ENCODE measurements at regions not wholly inside any gene's neighbourhood (a gene's known extent, or its start where the extent isn't known, plus 50 kb on each side); places are given as distances from the start of the nearest gene placed in this dataset.

DNA sequence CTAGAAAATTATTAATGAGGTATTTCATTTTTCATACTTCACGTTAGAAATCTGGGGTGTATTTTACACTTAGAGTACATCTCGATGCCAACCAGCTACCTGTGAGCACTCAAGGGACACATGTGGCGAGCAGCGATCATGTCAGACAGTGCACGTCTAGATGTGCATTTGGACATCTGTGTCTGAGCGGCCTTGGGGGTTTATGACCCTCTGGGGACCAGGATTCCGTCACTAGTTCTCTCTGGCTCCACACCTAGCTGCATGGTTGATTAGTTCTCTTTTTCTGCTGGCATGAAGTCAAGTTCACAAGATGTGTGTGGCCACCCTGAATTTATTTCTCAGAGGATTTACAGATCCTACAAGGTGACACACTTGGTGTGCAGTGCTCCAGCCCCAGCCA is 192.2 kb downstream of the TSN start:
- peak; percentile 34 for DNase-seq (ENCODE audit: low read depth)
- no peak for TF ChIP-seq POLR2A (IDR thresholded peaks at IDR 0.05; ENCODE audit: extremely low read depth, insufficient read length)
- TF ChIP-seq, protein P1, sequence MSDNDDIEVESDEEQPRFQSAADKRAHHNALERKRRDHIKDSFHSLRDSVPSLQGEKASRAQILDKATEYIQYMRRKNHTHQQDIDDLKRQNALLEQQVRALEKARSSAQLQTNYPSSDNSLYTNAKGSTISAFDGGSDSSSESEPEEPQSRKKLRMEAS (IDR thresholded peaks at IDR 0.05; ENCODE audit: low read depth, low read length): no peak
- TF ChIP-seq MYC (IDR thresholded peaks at IDR 0.05; ENCODE audit: low read depth, low read length): no peak
- TF ChIP-seq, protein P2, sequence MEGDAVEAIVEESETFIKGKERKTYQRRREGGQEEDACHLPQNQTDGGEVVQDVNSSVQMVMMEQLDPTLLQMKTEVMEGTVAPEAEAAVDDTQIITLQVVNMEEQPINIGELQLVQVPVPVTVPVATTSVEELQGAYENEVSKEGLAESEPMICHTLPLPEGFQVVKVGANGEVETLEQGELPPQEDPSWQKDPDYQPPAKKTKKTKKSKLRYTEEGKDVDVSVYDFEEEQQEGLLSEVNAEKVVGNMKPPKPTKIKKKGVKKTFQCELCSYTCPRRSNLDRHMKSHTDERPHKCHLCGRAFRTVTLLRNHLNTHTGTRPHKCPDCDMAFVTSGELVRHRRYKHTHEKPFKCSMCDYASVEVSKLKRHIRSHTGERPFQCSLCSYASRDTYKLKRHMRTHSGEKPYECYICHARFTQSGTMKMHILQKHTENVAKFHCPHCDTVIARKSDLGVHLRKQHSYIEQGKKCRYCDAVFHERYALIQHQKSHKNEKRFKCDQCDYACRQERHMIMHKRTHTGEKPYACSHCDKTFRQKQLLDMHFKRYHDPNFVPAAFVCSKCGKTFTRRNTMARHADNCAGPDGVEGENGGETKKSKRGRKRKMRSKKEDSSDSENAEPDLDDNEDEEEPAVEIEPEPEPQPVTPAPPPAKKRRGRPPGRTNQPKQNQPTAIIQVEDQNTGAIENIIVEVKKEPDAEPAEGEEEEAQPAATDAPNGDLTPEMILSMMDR (IDR thresholded peaks at IDR 0.05; ENCODE audit: low read depth, low read length): no peak

DNA sequence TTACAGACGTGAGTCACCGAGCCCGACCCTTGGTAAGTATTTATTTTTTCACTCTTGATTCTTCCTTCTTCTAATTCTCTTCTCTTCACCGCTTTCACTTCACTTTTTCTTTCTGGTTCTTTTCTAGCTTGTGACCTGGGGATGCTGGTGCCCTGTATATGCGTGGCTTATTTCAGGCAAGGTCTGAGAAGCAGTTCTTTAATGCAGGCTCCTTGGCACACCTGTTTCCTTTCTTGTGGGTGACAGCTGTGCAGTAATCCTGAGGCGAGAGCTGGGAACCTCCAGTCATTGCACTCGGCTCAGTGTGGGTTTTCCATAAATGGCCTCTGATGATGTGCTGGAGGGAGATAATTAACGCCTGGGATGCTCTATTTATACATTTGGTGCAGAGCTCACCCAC is 193.8 kb downstream of the TSN start:
- DNase-seq (ENCODE audit: low read depth): no peak
- TF ChIP-seq, protein P2 (IDR thresholded peaks at IDR 0.05; ENCODE audit: low read depth, low read length): no peak
- no peak for TF ChIP-seq MYC (IDR thresholded peaks at IDR 0.05; ENCODE audit: low read depth, low read length)
- TF ChIP-seq POLR2A (IDR thresholded peaks at IDR 0.05; ENCODE audit: extremely low read depth, insufficient read length): no peak
- TF ChIP-seq, protein P1 (IDR thresholded peaks at IDR 0.05; ENCODE audit: low read depth, low read length): no peak
- H3K4me3 ChIP-seq (ENCODE audit: low read depth, low read length): no peak overlapping the region

More for the DNA sequence above, 192.2 kb downstream of the TSN start:
- no peak overlapping the region for H3K4me3 ChIP-seq (ENCODE audit: low read depth, low read length)

DNA sequence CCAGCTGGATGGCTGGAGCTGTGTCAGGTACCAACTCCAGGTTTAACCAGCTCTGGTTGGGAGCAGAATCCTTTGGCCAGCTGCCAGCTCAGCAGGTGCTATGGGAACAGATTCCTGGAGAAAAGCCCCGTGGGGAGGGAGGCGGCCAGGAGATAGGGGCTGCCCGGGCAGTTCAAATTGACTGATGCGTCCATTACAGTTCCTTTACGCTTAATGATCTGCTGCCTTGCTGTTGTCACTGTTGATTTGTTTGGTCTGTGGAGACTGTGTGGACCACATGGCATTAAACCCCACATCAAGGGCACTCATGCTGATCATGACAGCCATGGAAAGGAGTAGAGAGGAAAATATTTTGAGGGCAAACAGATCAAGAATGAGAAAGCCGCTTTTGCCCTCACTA is 200.0 kb downstream of the TSN start:
- DNase-seq (ENCODE audit: low read depth): no peak
- TF ChIP-seq POLR2A (IDR thresholded peaks at IDR 0.05; ENCODE audit: extremely low read depth, insufficient read length) (no peak), MYC (IDR thresholded peaks at IDR 0.05; ENCODE audit: low read depth, low read length) (no peak)
- TF ChIP-seq, protein P2 (IDR thresholded peaks at IDR 0.05; ENCODE audit: low read depth, low read length): no peak
- TF ChIP-seq, protein P1 (IDR thresholded peaks at IDR 0.05; ENCODE audit: low read depth, low read length): no peak
- H3K4me3 ChIP-seq (ENCODE audit: low read depth, low read length): no peak overlapping the region

DNA sequence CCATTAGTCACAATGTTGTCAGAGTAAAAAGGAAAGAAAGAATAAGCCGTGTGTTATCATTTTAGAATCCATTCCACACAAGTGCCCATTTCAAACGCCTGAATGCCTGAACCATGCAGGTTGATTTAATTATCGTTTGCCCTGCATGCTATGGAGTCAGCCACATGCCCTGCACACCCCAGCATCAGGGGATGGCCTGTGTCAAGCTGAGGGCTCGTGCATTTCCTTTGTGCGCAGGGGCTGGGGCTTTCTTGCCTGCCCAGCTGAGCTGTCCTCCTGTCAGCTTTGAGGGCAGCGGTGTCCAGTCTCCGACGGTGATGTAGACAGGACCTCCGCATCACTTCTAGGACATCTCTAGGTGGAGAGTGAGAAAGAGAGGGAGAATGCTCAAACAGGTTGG is 200.4 kb downstream of the TSN start:
- TF ChIP-seq, protein P2 (IDR thresholded peaks at IDR 0.05; ENCODE audit: low read depth, low read length): no peak
- TF ChIP-seq POLR2A (IDR thresholded peaks at IDR 0.05; ENCODE audit: extremely low read depth, insufficient read length): no peak
- TF ChIP-seq MYC (IDR thresholded peaks at IDR 0.05; ENCODE audit: low read depth, low read length): no peak
- TF ChIP-seq, protein P1 (IDR thresholded peaks at IDR 0.05; ENCODE audit: low read depth, low read length): no peak
- no peak for DNase-seq (ENCODE audit: low read depth)

DNA sequence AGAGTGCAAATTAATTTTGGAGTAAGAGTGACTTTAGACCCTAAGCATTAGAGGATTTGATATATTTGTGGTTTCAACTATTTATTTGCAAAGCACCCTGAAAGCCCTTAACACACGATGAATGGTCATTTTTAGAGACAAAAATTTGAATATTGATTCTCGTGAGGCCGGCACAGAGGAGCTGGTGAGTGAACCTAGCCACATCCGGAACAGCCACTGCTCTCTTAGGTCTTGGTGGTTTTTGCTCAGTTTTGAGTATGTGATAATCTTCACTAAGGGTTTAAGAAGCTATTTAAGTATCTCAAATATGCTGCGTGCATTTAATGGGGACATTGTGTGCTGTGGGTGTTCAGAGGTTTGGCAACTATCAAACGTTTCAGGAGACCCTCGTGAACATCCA is 204.8 kb downstream of the TSN start:
- TF ChIP-seq, protein P2 (IDR thresholded peaks at IDR 0.05; ENCODE audit: low read depth, low read length): no peak
- TF ChIP-seq MYC (IDR thresholded peaks at IDR 0.05; ENCODE audit: low read depth, low read length): no peak
- no peak for TF ChIP-seq POLR2A (IDR thresholded peaks at IDR 0.05; ENCODE audit: extremely low read depth, insufficient read length)
- TF ChIP-seq, protein P1 (IDR thresholded peaks at IDR 0.05; ENCODE audit: low read depth, low read length): no peak
- no peak overlapping the region for H3K4me3 ChIP-seq (ENCODE audit: low read depth, low read length)
- DNase-seq (ENCODE audit: low read depth): no peak

More for the DNA sequence above, 200.4 kb downstream of the TSN start:
- H3K4me3 ChIP-seq (ENCODE audit: low read depth, low read length): no peak overlapping the region
